B cell (primary cell): ENCODE measurements at regions not wholly inside any gene's neighbourhood (a gene's known extent, or its start where the extent isn't known, plus 50 kb on each side); places are given as distances from the start of the nearest gene placed in this dataset.
A peak's percentile ranks its signal among the peaks of the same experiment; 100 is the strongest.

ENCODE experiments used
- ATAC-seq: fragments of 200-7000 bp; cut with Tn5 transposase; one replicate; pipeline ENCODE4 v1.10.0; 2021; ENCODE audit warnings: low read depth, mild to moderate bottlenecking, moderate number of reproducible peaks, moderate library complexity
- CTCF ChIA-PET: fragments of 350-600 bp; sonication (Branson Sonifier 250); formaldehyde crosslinking; loops from one replicate; lab custom pipeline; 2021; ENCODE audit warnings: antibody characterized with exemption, inconsistent platforms; lab: Charles Lee
- POLR2A ChIA-PET: fragments of 350-600 bp; sonication (Branson Sonifier 250); formaldehyde crosslinking; loops from one replicate; lab custom pipeline; 2021; ENCODE audit warnings: antibody characterized with exemption; lab: Charles Lee
- DNase-seq: peaks from one replicate; pipeline ENCODE4 v3.0.0; 2013
- H2AFZ ChIP-seq: 2 replicates; pipeline ENCODE4 v1.6.1; 2012; ENCODE audit warnings: mild to moderate bottlenecking, low read depth, low read length; ENCODE audit not compliant: insufficient read depth, poor library complexity, severe bottlenecking
- H3K27ac ChIP-seq, 2 donors: 1 replicate in 1 of 2; 2 replicates in 1 of 2; pipeline ENCODE4 v1.5.1; 2012 to 2013; ENCODE audit warnings: low read length in 2 of 2, mild to moderate bottlenecking in 2 of 2, moderate library complexity in 1 of 2
- H3K27me3 ChIP-seq, 4 experiments: fragments of 200-600 bp in 1 of 4; sonication (generic) in 1 of 4; replicated peaks in 1 of 4; 1 replicate in 2 of 4; 2 replicates in 2 of 4; pipeline versions ENCODE4 v1.6.1 to v1.7.0; 2013 to 2016; ENCODE audit warnings: low read length in 3 of 4, mild to moderate bottlenecking in 2 of 4, mixed read lengths in 1 of 4, moderate library complexity in 1 of 4; ENCODE audit not compliant: insufficient read depth in 4 of 4, control insufficient read depth in 3 of 4; ENCODE audit errors: control extremely low read depth in 1 of 4
- H3K36me3 ChIP-seq, 2 experiments: replicated peaks in 1 of 2; 1 replicate in 1 of 2; 2 replicates in 1 of 2; pipeline versions ENCODE4 v1.6.1 to v1.7.1; 2013; ENCODE audit warnings: low read length in 1 of 2; ENCODE audit not compliant: insufficient read depth in 2 of 2, control insufficient read depth in 1 of 2; ENCODE audit errors: control extremely low read depth in 1 of 2, extremely low read depth in 1 of 2
- H3K4me1 ChIP-seq, 2 donors: fragments of 200-600 bp in 1 of 2; sonication (generic) in 1 of 2; 1 replicate in 1 of 2; 2 replicates in 1 of 2; pipeline versions ENCODE4 v1.5.1 to v1.6.1; 2013 to 2017; ENCODE audit warnings: low read length in 2 of 2; ENCODE audit not compliant: control insufficient read depth in 2 of 2, insufficient read depth in 2 of 2
- H3K4me2 ChIP-seq: replicated peaks from 2 replicates; pipeline ENCODE3; 2012; ENCODE audit warnings: mild to moderate bottlenecking, low read depth, low read length; ENCODE audit not compliant: poor library complexity, severe bottlenecking
- H3K4me3 ChIP-seq, 5 experiments: fragments of 200-600 bp in 1 of 5; sonication (generic) in 1 of 5; 1 replicate in 3 of 5; 2 replicates in 2 of 5; pipeline versions ENCODE4 v1.5.1 to v1.7.0; 2011 to 2016; ENCODE audit warnings: low read length in 4 of 5, mild to moderate bottlenecking in 4 of 5, low read depth in 2 of 5, control low read depth in 1 of 5, moderate library complexity in 1 of 5; ENCODE audit not compliant: insufficient read depth in 1 of 5; ENCODE audit errors: control extremely low read depth in 1 of 5, extremely low read depth in 1 of 5
- H3K79me2 ChIP-seq: fragments of 200-600 bp; sonication (generic); one replicate; pipeline ENCODE4 v1.6.0; 2016; ENCODE audit warnings: low read length; ENCODE audit not compliant: control insufficient read depth, insufficient read depth
- H3K9ac ChIP-seq: fragments of 200-600 bp; sonication (generic); 2 replicates; pipeline ENCODE4 v1.6.1; 2017; ENCODE audit warnings: mild to moderate bottlenecking, low read length, moderate library complexity
- H3K9me3 ChIP-seq, 3 donors: one replicate each; pipeline versions ENCODE4 v1.6.1 to v1.7.1; 2013; ENCODE audit warnings: low read length in 2 of 3; ENCODE audit not compliant: control insufficient read depth in 2 of 3, insufficient read depth in 1 of 3; ENCODE audit errors: control extremely low read depth in 1 of 3
- H4K20me1 ChIP-seq: 2 replicates; pipeline ENCODE4 v1.6.0; 2012; ENCODE audit warnings: mild to moderate bottlenecking, low read length; ENCODE audit not compliant: insufficient read depth, control insufficient read depth, poor library complexity, severe bottlenecking
- H3K27ac Mint-ChIP-seq: one replicate; pipeline ENCODE4 v1.8.0; 2021; ENCODE audit warnings: mixed read lengths
- H3K27me3 Mint-ChIP-seq: one replicate; pipeline ENCODE4 v1.8.0; 2021; ENCODE audit warnings: mixed read lengths
- H3K4me1 Mint-ChIP-seq: one replicate; pipeline ENCODE4 v1.8.0; 2021; ENCODE audit warnings: mixed read lengths
- H3K4me3 Mint-ChIP-seq: one replicate; pipeline ENCODE4 v1.8.0; 2021; ENCODE audit warnings: mixed read lengths
- H3K9me3 Mint-ChIP-seq: one replicate; pipeline ENCODE4 v1.8.0; 2022; ENCODE audit warnings: mixed read lengths; ENCODE audit not compliant: insufficient read depth
- CTCF ChIP-seq: fragments of 200-600 bp; IDR thresholded peaks from one replicate; pipeline ENCODE4 v1.8.0; 2022; ENCODE audit warnings: antibody characterized with exemption, mild to moderate bottlenecking
- EZH2 ChIP-seq: IDR thresholded peaks from 2 replicates; pipeline ENCODE4 v1.6.1; 2012; ENCODE audit warnings: borderline replicate concordance, low read depth, mild to moderate bottlenecking, moderate library complexity, low read length; ENCODE audit not compliant: insufficient read depth, poor library complexity, severe bottlenecking
- WGBS: methylation state at CpG from one replicate; pipeline ENCODE4 v1.1.5; 2013; ENCODE audit warnings: missing lambda C conversion rate; ENCODE audit not compliant: insufficient coverage; 5-methylcytosine and 5-hydroxymethylcytosine counted together
- intact Hi-C: fragments of 100-400 bp; cut with micrococcal nuclease; formaldehyde crosslinking; loops from one replicate; pipeline ENCODE4 v1.10.0; 2022

GRCh38 chr5:125199373-125199772 lies 452.9 kb upstream of the ZNF608 start:
- H3K4me1 Mint-ChIP-seq: peaks cover 10% of the 10 kb centered on the region
- Histone ChIP-seq H3K9me3 (no peaks in the 10 kb centered on the region), H2AFZ (no peak overlapping the region), H3K4me2 (no peak overlapping the region), H3K27ac (no peak overlapping the region), H3K4me3 (no peak overlapping the region), H3K36me3 (no peaks in the 10 kb centered on the region), H3K9ac (no peak overlapping the region), H3K27me3 (no peaks in the 10 kb centered on the region), H3K79me2 (no peaks in the 10 kb centered on the region), H3K4me1 (peaks cover 0 to 7% of the 10 kb centered on the region in 2 donors), H4K20me1 (no peaks in the 10 kb centered on the region)
- no peak overlapping the region for H3K27ac Mint-ChIP-seq
- POLR2A ChIA-PET: no interaction called here
- H3K4me3 Mint-ChIP-seq: no peak overlapping the region
- H3K9me3 Mint-ChIP-seq: no peaks in the 10 kb centered on the region
- H3K27me3 Mint-ChIP-seq: no peaks in the 10 kb centered on the region
- TF ChIP-seq CTCF: no peak
- TF ChIP-seq EZH2: no peak
- ATAC-seq: no peak
- CTCF ChIA-PET: interaction anchor here (0.5 kb wide), 1 partner anchor 596 kb away, joined by 3 read pairs; no protein-coding TSS in a partner anchor
- DNase-seq: no peak
- WGBS: no CpG with 5 or more reads among the region's 2 CpGs
- intact Hi-C loops: no loop called here

- Mint-ChIP-seq H3K4me1 (peaks cover 10% of the 10 kb centered on the region), H3K27me3 (no peaks in the 10 kb centered on the region), H3K9me3 (no peaks in the 10 kb centered on the region), H3K27ac (no peak overlapping the region), H3K4me3 (peak overlapping the region; percentile 81)
- H3K9ac ChIP-seq: peak overlapping the region; percentile 63
- no peaks in the 10 kb centered on the region for H3K79me2 ChIP-seq
- no peak for TF ChIP-seq EZH2
- TF ChIP-seq CTCF: no peak
- peak; percentile 32 for DNase-seq
- H3K4me1 ChIP-seq: peaks cover 0 to 7% of the 10 kb centered on the region in 2 donors
- ChIA-PET CTCF (interaction anchor here (2.2 kb wide), 1 partner anchor 9 kb away, joined by 6 read pairs; no protein-coding TSS in a partner anchor), POLR2A (no interaction called here)
- peak overlapping the region; percentile 71 for H2AFZ ChIP-seq
- no peaks in the 10 kb centered on the region for H4K20me1 ChIP-seq
- intact Hi-C loops: no loop called here
- H3K4me3 ChIP-seq: peak overlapping the region; percentile 29 to 52 (median 43)
- peak; percentile 39 for ATAC-seq
- H3K27ac ChIP-seq: no peak overlapping the region
- H3K4me2 ChIP-seq: peak overlapping the region; percentile 73
- WGBS: 40% methylated on average over 14 of the region's 17 CpGs
- no peaks in the 10 kb centered on the region for H3K9me3 ChIP-seq
- H3K36me3 ChIP-seq: no peaks in the 10 kb centered on the region
- no peaks in the 10 kb centered on the region for H3K27me3 ChIP-seq
These were observed 453.8 kb upstream of the ZNF608 start for GRCh38 chr5:125199968-125200865.
